Smooth muscle cell (in vitro differentiated cells): ENCODE measurements at regions not wholly inside any gene's neighbourhood (a gene's known extent, or its start where the extent isn't known, plus 50 kb on each side); places are given as distances from the start of the nearest gene placed in this dataset.
"Not testable (repeated sequence)": the region's sequence is repeated elsewhere in the genome, so short reads cannot be mapped to it uniquely, and the experiment has no call there.

Experiments
- DNase-seq: peaks from one replicate; lab custom pipeline; 2025; ENCODE audit not compliant: unreplicated experiment; lab: John Stamatoyannopoulos, UW
- H2AFZ ChIP-seq: fragments of 200-600 bp; sonication (generic); 2 replicates; pipeline ENCODE4 v1.6.0; 2016; ENCODE audit warnings: antibody characterized with exemption, low read depth, mild to moderate bottlenecking
- H3F3A ChIP-seq: fragments of 200-600 bp; sonication (generic); 2 replicates; pipeline ENCODE4 v1.6.0; 2017; ENCODE audit warnings: antibody characterized with exemption, low read depth
- H3K27ac ChIP-seq: fragments of 200-600 bp; sonication (generic); 2 replicates; pipeline ENCODE4 v1.5.1; 2016; ENCODE audit warnings: low read depth, mild to moderate bottlenecking
- H3K27me3 ChIP-seq: fragments of 200-600 bp; sonication (generic); 2 replicates; pipeline ENCODE4 v1.6.1; 2016; ENCODE audit warnings: low read depth, mild to moderate bottlenecking
- H3K36me3 ChIP-seq: fragments of 200-600 bp; sonication (generic); 2 replicates; pipeline ENCODE4 v1.5.1; 2016; ENCODE audit warnings: low read depth
- H3K4me1 ChIP-seq: fragments of 200-600 bp; sonication (generic); 2 replicates; pipeline ENCODE4 v1.5.1; 2016; ENCODE audit warnings: low read depth
- H3K4me2 ChIP-seq: fragments of 200-600 bp; sonication (generic); 2 replicates; pipeline ENCODE4 v1.6.0; 2016; ENCODE audit warnings: mild to moderate bottlenecking
- H3K4me3 ChIP-seq: fragments of 200-600 bp; sonication (generic); 2 replicates; pipeline ENCODE4 v1.5.1; 2016; ENCODE audit warnings: mild to moderate bottlenecking
- H3K79me2 ChIP-seq: fragments of 200-600 bp; sonication (generic); 2 replicates; pipeline ENCODE4 v1.6.0; 2016; ENCODE audit warnings: low read depth, mild to moderate bottlenecking
- H3K9ac ChIP-seq: fragments of 200-600 bp; sonication (generic); 2 replicates; pipeline ENCODE4 v1.6.0; 2016; ENCODE audit warnings: low read depth
- H3K9me3 ChIP-seq: fragments of 200-600 bp; sonication (generic); replicated peaks from 2 replicates; pipeline ENCODE4 v1.5.1; 2016; ENCODE audit warnings: low read depth
- H4K20me1 ChIP-seq: fragments of 200-600 bp; sonication (generic); 2 replicates; pipeline ENCODE4 v1.6.0; 2016; ENCODE audit warnings: low read depth
- CTCF ChIP-seq: fragments of 200-600 bp; sonication (generic); IDR thresholded peaks from 2 replicates; pipeline ENCODE4 v1.5.1; 2017; ENCODE audit warnings: borderline replicate concordance, mild to moderate bottlenecking, antibody characterized with exemption; ENCODE audit not compliant: insufficient read depth, poor library complexity, severe bottlenecking
- WGBS: methylation state at CpG from one replicate; pipeline ENCODE4 v1.1.7; 2016; ENCODE audit warnings: low lambda C conversion rate; 5-methylcytosine and 5-hydroxymethylcytosine counted together

- 96% methylated on average over 2 of the region's 2 CpGs for WGBS
- Histone ChIP-seq H3K9ac (no peak overlapping the region), H3K9me3 (no peaks in the 10 kb centered on the region), H3K4me1 (peaks cover 8% of the 10 kb centered on the region), H3K36me3 (no peaks in the 10 kb centered on the region), H3K4me3 (no peak overlapping the region), H3F3A (peaks cover 9% of the 10 kb centered on the region), H3K4me2 (no peak overlapping the region), H3K27ac (no peak overlapping the region), H3K27me3 (no peaks in the 10 kb centered on the region), H2AFZ (no peak overlapping the region), H3K79me2 (no peaks in the 10 kb centered on the region), H4K20me1 (no peaks in the 10 kb centered on the region)
- no peak for DNase-seq
- TF ChIP-seq CTCF, result no peak
Measured at GRCh38 chr4:158035662-158036195, 137.1 kb downstream of the GASK1B start.

GRCh38 chr4:158033416-158034120 lies 139.3 kb downstream of the GASK1B start:
- peak overlapping the region; percentile 29 for H3K4me3 ChIP-seq
- DNase-seq, result no peak
- H3K9me3 ChIP-seq, result peaks cover 6% of the 10 kb centered on the region
- peaks cover 8% of the 10 kb centered on the region for H3K4me1 ChIP-seq
- no peak overlapping the region for H3K9ac ChIP-seq
- H4K20me1 ChIP-seq, result no peaks in the 10 kb centered on the region
- no peak for TF ChIP-seq CTCF
- peak overlapping the region; percentile 59 for H2AFZ ChIP-seq
- no peaks in the 10 kb centered on the region for H3K27me3 ChIP-seq
- no peaks in the 10 kb centered on the region for H3K79me2 ChIP-seq
- H3K36me3 ChIP-seq, result peaks cover 7% of the 10 kb centered on the region
- WGBS, result 27% methylated on average over 5 of the region's 5 CpGs
- H3F3A ChIP-seq, result peaks cover 9% of the 10 kb centered on the region
- H3K27ac ChIP-seq, result peak overlapping the region; percentile 78
- peak overlapping the region; percentile 62 for H3K4me2 ChIP-seq

- Histone ChIP-seq H3K9me3 (peaks cover 6% of the 10 kb centered on the region), H3K4me1 (peaks cover 8% of the 10 kb centered on the region), H3F3A (peaks cover 9% of the 10 kb centered on the region), H3K27ac (peak overlapping the region; percentile 78), H3K9ac (no peak overlapping the region), H3K36me3 (peaks cover 7% of the 10 kb centered on the region), H3K4me2 (peak overlapping the region; percentile 62), H3K4me3 (peak overlapping the region; percentile 29), H4K20me1 (no peaks in the 10 kb centered on the region), H3K79me2 (no peaks in the 10 kb centered on the region), H3K27me3 (no peaks in the 10 kb centered on the region), H2AFZ (peak overlapping the region; percentile 59)
- WGBS, result 29% methylated on average over 4 of the region's 4 CpGs
- no peak for DNase-seq
- no peak for TF ChIP-seq CTCF
Measured at GRCh38 chr4:158032733-158033415, 140.0 kb downstream of the GASK1B start.

GRCh38 chr4:158028381-158028780 lies 144.4 kb downstream of the GASK1B start:
- H3K4me1 ChIP-seq, H3K9ac ChIP-seq, H3K27me3 ChIP-seq, H3K27ac ChIP-seq, H3K4me3 ChIP-seq, H2AFZ ChIP-seq, H3K9me3 ChIP-seq, H3K4me2 ChIP-seq, H3K36me3 ChIP-seq, DNase-seq, H3K79me2 ChIP-seq, H3F3A ChIP-seq, H4K20me1 ChIP-seq: not testable (repeated sequence)
